ENCODE measurements at regions not wholly inside any gene's neighbourhood (a gene's known extent, or its start where the extent isn't known, plus 50 kb on each side); places are given as distances from the start of the nearest gene placed in this dataset.

- Histone ChIP-seq H3K9me3 (replicated peaks) (no peaks in the 10 kb centered on the region), H3K27ac (replicated peaks) (no peak overlapping the region), H3K27me3 (ENCODE audit: low read depth) (no peaks in the 10 kb centered on the region), H3K36me3 (no peaks in the 10 kb centered on the region), H3K4me3 (no peak overlapping the region), H3K4me1 (no peaks in the 10 kb centered on the region)
- no peak for DNase-seq
- intact Hi-C loops (cut with micrococcal nuclease), result no loop called here
- TF ChIP-seq CTCF (IDR thresholded peaks at IDR 0.05; ENCODE audit: borderline replicate concordance), result no peak
These were observed 97.8 kb downstream of the DUSP10 start for GRCh38 chr1:221644145-221644448.

- Histone ChIP-seq H3K27me3 (ENCODE audit: low read depth) (no peaks in the 10 kb centered on the region), H3K27ac (replicated peaks) (no peak overlapping the region), H3K9me3 (replicated peaks) (no peaks in the 10 kb centered on the region), H3K4me3 (no peak overlapping the region), H3K36me3 (no peaks in the 10 kb centered on the region), H3K4me1 (no peaks in the 10 kb centered on the region)
- DNase-seq, result no peak
- intact Hi-C loops (cut with micrococcal nuclease), result no loop called here
- TF ChIP-seq CTCF (IDR thresholded peaks at IDR 0.05; ENCODE audit: borderline replicate concordance), result no peak
These were observed 97.1 kb downstream of the DUSP10 start for GRCh38 chr1:221644663-221645258.

GRCh38 chr1:221648201-221648600 is 93.7 kb downstream of the DUSP10 start:
- H3K4me1 ChIP-seq, result no peaks in the 10 kb centered on the region
- H3K4me3 ChIP-seq, result no peak overlapping the region
- H3K27me3 ChIP-seq (ENCODE audit: low read depth), result no peaks in the 10 kb centered on the region
- no peak overlapping the region for H3K27ac ChIP-seq (replicated peaks)
- no peaks in the 10 kb centered on the region for H3K9me3 ChIP-seq (replicated peaks)
- no peak for DNase-seq
- no peak for TF ChIP-seq CTCF (IDR thresholded peaks at IDR 0.05; ENCODE audit: borderline replicate concordance)
- intact Hi-C loops (cut with micrococcal nuclease), result no loop called here
- H3K36me3 ChIP-seq, result no peaks in the 10 kb centered on the region
